T-helper 2 cell treated with Interferon-gamma antibody and Interleukin-4, amounts not matched to agents 100 ng/mL and 5 ng/mL, for 36 hours (primary cell): ENCODE measurements at regions not wholly inside any gene's neighbourhood (a gene's known extent, or its start where the extent isn't known, plus 50 kb on each side); places are given as distances from the start of the nearest gene placed in this dataset.

Experiments used
- intact Hi-C: fragments of 100-400 bp; cut with micrococcal nuclease; formaldehyde crosslinking; loops from one replicate; pipeline ENCODE4 v1.15.1; 2023

- intact Hi-C loops, result no loop called here
Measured at GRCh38 chr7:125572414-125572813, 642.8 kb upstream of the POT1 start.

DNA sequence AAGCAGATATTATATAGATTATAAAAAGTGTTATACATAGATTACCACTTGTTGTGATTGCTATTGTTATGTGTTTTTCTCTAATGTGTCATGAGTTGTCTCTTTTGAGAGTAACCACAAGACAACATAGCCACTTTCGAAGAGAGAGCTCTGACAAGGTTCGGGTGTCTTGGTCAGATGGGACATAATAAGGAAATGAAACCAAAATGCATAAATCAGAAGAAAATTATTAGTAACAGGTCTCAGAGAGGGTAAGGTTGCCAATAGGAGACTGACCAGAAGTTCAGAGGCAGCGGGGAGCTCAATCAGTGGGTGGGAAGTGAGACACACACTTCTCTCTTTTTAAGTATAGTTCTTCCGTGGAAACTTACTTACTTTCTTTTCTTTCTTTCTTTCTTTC is 639.2 kb upstream of the POT1 start:
- intact Hi-C loops, result no loop called here

DNA sequence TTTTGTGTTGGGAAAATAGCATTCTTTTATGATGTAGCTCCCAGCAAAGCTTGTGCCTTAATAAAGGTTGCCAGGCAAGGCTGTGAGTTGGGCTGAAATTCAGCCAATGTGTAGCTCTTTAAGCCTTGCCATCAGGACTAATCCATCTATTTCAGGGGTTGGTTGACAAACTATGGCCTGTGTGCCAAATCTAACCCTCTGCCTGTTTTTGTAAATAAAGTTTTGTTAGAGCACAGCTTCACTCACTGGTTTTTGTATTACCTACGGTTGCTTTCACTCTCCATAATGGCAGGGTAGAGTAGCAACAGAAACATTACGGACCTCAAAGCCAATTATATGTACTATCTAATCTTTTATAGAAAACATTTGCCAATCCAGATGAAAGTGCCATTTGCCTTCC is 638.1 kb upstream of the POT1 start:
- intact Hi-C loops, result no loop called here

GRCh38 chr7:125563964-125564529 is 634.4 kb upstream of the POT1 start:
- intact Hi-C loops, result no loop called here

GRCh38 chr7:125563557-125563956 is 633.9 kb upstream of the POT1 start:
- intact Hi-C loops, result no loop called here

DNA sequence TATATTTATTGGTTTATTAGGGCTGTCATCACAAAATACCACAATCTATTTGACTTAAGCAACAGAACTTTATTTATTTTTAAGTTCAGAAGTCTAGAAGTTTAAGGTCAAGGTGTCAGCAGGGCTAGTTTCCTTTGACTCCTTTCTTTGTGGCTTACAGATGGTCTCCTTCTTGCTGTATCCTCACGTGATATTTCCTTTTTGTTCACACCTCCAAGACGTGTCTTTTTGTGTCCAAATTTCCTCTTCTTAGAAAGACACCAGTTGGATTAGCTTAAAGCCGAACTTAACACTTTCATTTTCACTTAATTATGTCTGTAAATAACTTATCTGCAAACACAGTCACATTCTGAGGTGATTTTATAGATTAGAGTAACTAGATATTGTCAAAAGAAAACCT is 631.4 kb upstream of the POT1 start:
- intact Hi-C loops, result no loop called here

DNA sequence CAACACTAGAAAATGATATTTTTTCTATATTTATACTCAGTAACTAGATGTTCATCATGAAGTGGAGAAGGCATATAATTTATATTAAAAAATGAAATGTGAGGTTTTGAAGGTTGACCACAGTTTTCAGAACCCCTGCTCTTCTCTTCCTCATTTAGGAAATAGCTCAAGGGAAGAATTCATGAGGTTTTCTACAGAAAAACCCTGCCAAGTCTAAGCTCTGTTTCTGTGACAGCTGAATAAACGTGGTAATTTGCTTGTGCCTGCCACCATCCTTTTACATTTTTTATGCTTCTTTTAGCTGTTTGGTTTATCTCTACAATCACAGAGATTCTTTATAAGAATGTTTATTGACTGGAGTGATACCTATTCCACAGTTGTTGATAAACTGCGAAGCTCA is 630.3 kb upstream of the POT1 start:
- intact Hi-C loops, result no loop called here

DNA sequence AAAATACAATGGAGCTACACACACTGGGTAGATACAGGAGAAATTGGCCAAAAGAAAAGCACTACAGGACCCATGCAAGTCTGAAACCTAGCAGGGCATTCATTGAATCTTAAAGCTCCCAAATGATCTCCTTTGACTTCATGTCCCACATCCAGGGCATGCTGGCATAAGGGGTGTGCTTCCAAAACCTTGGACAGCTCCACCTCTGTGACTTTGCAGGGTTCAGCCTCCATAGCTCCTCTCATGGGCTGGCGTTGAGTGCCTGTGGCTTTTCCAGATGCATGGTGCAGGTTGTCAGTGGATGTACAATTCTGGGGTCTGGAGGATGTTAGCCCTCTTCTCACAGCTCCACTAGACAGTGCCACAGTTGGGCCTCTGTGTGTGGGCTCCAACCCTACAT is 626.3 kb upstream of the POT1 start:
- intact Hi-C loops, result no loop called here

GRCh38 chr7:125551008-125551407 is 621.4 kb upstream of the POT1 start:
- intact Hi-C loops, result no loop called here

- intact Hi-C loops, result no loop called here
Measured at GRCh38 chr7:125547505-125547904, 617.9 kb upstream of the POT1 start.

DNA sequence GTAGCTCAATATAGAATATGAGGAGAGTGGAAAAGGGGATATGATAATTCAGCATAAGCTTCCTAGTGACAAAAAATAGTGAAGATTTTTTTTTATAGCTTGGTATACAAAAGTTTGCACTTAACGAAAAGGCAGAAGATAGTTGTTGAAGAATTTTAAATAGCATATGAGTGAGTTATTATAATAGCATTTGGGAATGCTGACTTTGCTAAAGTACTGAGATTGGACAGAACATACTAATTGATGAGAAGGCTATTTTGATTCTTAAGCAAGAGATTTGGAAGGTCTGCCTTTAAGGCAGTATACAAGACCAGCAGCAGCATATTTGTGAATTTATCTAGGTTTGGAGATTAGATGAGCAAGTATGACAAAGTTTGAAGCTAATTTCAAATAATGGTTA is 600.9 kb upstream of the POT1 start:
- intact Hi-C loops, result no loop called here

GRCh38 chr7:125529249-125529648 is 599.6 kb upstream of the POT1 start:
- intact Hi-C loops, result no loop called here

GRCh38 chr7:125526958-125527357 is 597.3 kb upstream of the POT1 start:
- intact Hi-C loops, result no loop called here

DNA sequence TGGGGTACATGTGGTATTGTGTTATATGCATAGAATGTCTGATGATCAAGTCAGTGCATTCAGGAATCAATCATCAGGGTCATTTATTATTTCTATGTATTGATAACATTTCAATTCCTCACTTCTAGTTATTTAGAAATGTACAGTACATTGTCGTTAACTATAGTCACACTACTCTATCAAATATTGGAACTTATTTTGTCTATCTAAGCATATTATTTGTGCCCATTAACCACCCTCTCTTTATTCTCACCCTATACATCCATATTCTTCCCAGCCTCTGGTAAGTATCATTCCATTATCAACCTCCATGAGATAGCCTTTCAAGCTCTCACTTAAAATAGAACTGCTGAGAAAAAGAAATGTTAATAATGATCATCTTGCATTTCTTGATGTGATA is 596.5 kb upstream of the POT1 start:
- intact Hi-C loops, result no loop called here

DNA sequence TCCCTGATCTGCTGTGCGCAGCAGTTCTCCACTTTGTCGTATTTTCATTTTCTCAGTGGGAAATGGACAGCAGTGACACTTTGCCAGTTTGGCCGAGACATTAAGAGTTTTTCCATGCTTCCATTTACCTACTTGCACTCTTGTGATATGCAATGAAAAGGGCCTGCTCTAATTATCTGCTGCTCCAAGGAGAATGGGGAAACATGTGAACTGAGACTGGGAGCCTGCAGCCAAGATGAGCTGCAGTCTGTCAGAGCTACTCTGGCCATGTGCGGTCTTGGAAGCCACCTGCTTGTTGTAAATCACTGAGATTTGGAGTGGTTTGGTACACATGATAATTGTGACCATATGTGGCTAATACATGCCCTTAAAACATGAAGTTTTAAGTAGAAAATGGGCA is 586.6 kb upstream of the POT1 start:
- intact Hi-C loops, result no loop called here

DNA sequence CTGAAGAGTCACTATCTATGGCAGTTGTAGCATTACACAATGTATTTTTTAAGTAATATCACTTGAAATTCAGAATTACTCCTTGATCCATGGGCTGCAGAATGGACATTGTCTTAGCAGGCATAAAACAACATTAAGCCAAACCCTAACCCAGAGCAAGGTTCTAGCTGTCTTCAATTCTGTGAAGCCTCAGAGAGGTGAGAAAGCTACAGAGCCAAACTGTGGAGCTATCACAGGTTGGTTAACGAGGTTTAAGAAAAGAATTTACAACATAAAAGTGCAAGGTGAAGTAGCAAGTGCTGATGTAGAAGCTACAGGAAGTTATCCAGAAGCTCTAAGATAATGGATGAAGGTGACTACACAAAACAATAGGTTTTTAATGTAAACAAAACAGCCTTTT is 582.7 kb upstream of the POT1 start:
- intact Hi-C loops, result no loop called here

- intact Hi-C loops, result no loop called here
Measured at GRCh38 chr7:125511310-125511709, 581.7 kb upstream of the POT1 start.

GRCh38 chr7:125506331-125506730 is 576.7 kb upstream of the POT1 start:
- intact Hi-C loops, result no loop called here

DNA sequence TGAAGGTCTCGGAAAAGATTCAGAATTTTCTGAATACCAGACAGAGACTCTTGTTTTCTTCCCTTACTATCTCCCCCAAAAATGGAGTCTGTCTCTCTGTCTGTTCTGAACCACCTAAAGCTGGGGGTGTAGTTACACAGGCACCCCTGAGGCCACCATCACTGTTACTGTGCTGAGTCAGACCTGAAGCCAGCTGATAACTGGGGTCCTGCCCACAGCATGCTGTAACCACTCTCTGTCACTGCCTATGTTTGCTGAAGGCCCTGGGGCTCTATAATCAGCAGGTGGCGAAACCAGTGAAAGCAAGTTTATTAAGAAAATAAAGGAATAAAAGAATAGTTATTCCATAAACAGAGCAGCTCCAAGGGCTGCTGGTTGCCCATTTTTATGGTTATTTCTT is 575.2 kb upstream of the POT1 start:
- intact Hi-C loops, result no loop called here

GRCh38 chr7:125495997-125496396 is 566.4 kb upstream of the POT1 start:
- intact Hi-C loops, result no loop called here

- intact Hi-C loops, result no loop called here
Measured at GRCh38 chr7:125492521-125492920, 562.9 kb upstream of the POT1 start.

GRCh38 chr7:125491137-125491536 is 561.5 kb upstream of the POT1 start:
- intact Hi-C loops, result no loop called here

- intact Hi-C loops, result no loop called here
Measured at GRCh38 chr7:125490167-125490566, 560.5 kb upstream of the POT1 start.

DNA sequence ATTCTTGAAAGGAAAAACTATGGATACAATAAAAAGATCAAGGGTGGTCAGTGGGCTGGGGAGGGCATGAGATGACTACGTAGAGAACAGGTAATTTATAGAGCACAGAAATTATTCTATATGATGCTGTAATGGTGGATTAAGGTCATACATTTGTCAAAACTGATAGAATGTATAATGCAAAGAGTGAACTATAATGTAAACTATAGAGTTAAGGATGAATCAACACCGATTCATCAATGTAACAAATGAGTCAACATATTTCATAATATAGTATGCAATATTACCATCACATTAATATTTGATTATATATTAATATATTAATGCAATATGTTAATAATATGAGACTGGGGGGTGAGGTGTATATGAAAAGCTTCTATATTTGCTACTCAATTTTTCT is 555.6 kb upstream of the POT1 start:
- intact Hi-C loops, result no loop called here
